ENCODE measurements at regions not wholly inside any gene's neighbourhood (a gene's known extent, or its start where the extent isn't known, plus 50 kb on each side); places are given as distances from the start of the nearest gene placed in this dataset.

GRCh38 chr3:130250982-130251381, 94.5 kb upstream of the COL6A5 start:
- no peak for TF ChIP-seq POLR2AphosphoS5 (IDR thresholded peaks at IDR 0.05)
- TF ChIP-seq, protein P1, sequence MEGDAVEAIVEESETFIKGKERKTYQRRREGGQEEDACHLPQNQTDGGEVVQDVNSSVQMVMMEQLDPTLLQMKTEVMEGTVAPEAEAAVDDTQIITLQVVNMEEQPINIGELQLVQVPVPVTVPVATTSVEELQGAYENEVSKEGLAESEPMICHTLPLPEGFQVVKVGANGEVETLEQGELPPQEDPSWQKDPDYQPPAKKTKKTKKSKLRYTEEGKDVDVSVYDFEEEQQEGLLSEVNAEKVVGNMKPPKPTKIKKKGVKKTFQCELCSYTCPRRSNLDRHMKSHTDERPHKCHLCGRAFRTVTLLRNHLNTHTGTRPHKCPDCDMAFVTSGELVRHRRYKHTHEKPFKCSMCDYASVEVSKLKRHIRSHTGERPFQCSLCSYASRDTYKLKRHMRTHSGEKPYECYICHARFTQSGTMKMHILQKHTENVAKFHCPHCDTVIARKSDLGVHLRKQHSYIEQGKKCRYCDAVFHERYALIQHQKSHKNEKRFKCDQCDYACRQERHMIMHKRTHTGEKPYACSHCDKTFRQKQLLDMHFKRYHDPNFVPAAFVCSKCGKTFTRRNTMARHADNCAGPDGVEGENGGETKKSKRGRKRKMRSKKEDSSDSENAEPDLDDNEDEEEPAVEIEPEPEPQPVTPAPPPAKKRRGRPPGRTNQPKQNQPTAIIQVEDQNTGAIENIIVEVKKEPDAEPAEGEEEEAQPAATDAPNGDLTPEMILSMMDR (IDR thresholded peaks at IDR 0.05; ENCODE audit: poor library complexity, severe bottlenecking) = no peak
- no peak for TF ChIP-seq EZH2 (IDR thresholded peaks at IDR 0.05; ENCODE audit: borderline replicate concordance, insufficient read depth, low read length, poor library complexity, severe bottlenecking)
- no peak for TF ChIP-seq RAD21 (conservative IDR thresholded peaks at IDR 0.05)
- no peak for TF ChIP-seq EP300 (conservative IDR thresholded peaks at IDR 0.05; ENCODE audit: poor library complexity, severe bottlenecking)

All from neural cell (in vitro differentiated cells).